Mesenchymal stem cell (in vitro differentiated cells and primary cell): ENCODE measurements at regions not wholly inside any gene's neighbourhood (a gene's known extent, or its start where the extent isn't known, plus 50 kb on each side); places are given as distances from the start of the nearest gene placed in this dataset.

Experiments used
- DNase-seq: peaks from one replicate; pipeline ENCODE4 v3.0.0-alpha.2; 2013
- H2AFZ ChIP-seq: one replicate; pipeline ENCODE4 v1.6.1; 2013; ENCODE audit warnings: low read depth, mild to moderate bottlenecking, control low read depth, inconsistent platforms, low read length, moderate library complexity
- H2AK5ac ChIP-seq: 2 replicates; pipeline ENCODE4 v1.6.1; 2013; ENCODE audit warnings: low read length, moderate library complexity, mild to moderate bottlenecking, inconsistent platforms; ENCODE audit not compliant: severe bottlenecking
- H2BK120ac ChIP-seq: one replicate; pipeline ENCODE4 v1.6.1; 2013; ENCODE audit warnings: low read depth, mild to moderate bottlenecking, inconsistent platforms, low read length, moderate library complexity
- H2BK12ac ChIP-seq, 2 experiments: one replicate each; pipeline ENCODE4 v1.6.1; 2013; ENCODE audit warnings: inconsistent platforms in 2 of 2, low read length in 2 of 2, mild to moderate bottlenecking in 2 of 2, moderate library complexity in 2 of 2, control low read depth in 1 of 2
- H2BK15ac ChIP-seq: one replicate; pipeline ENCODE4 v1.6.1; 2013; ENCODE audit warnings: mild to moderate bottlenecking, low read depth, inconsistent platforms; ENCODE audit not compliant: poor library complexity, severe bottlenecking
- H2BK5ac ChIP-seq: 2 replicates; pipeline ENCODE4 v1.6.1; 2013; ENCODE audit warnings: low read depth, mild to moderate bottlenecking, low read length, control low read depth, inconsistent platforms; ENCODE audit not compliant: poor library complexity, severe bottlenecking
- H3K14ac ChIP-seq, 2 experiments: one replicate each; pipeline ENCODE4 v1.6.1; 2013; ENCODE audit warnings: inconsistent platforms in 2 of 2, low read length in 2 of 2, control low read depth in 1 of 2, mild to moderate bottlenecking in 1 of 2, moderate library complexity in 1 of 2
- H3K18ac ChIP-seq, 2 experiments: one replicate each; pipeline ENCODE4 v1.6.1; 2013; ENCODE audit warnings: inconsistent platforms in 2 of 2, low read length in 2 of 2, control low read depth in 1 of 2, low read depth in 1 of 2, mild to moderate bottlenecking in 1 of 2
- H3K23ac ChIP-seq, 2 experiments: one replicate each; pipeline ENCODE4 v1.6.1; 2013; ENCODE audit warnings: inconsistent platforms in 2 of 2, low read length in 2 of 2, mild to moderate bottlenecking in 2 of 2, moderate library complexity in 2 of 2, control low read depth in 1 of 2
- H3K27ac ChIP-seq: 2 replicates; pipeline ENCODE4 v1.5.1; 2013; ENCODE audit warnings: mild to moderate bottlenecking, moderate library complexity, low read length, control low read depth, inconsistent platforms; ENCODE audit not compliant: poor library complexity, severe bottlenecking
- H3K27me3 ChIP-seq, 2 experiments: 2 replicates each; pipeline versions ENCODE4 v1.6.1 to v1.7.0; 2013; ENCODE audit warnings: low read length in 2 of 2, mild to moderate bottlenecking in 2 of 2, moderate library complexity in 2 of 2, control low read depth in 1 of 2, inconsistent platforms in 1 of 2; ENCODE audit not compliant: control insufficient read depth in 1 of 2, insufficient read depth in 1 of 2
- H3K36me3 ChIP-seq, 2 experiments: 2 replicates each; pipeline versions ENCODE4 v1.6.1 to v1.7.0; 2013; ENCODE audit warnings: low read length in 2 of 2, control low read depth in 1 of 2, inconsistent platforms in 1 of 2, low read depth in 1 of 2, mild to moderate bottlenecking in 1 of 2; ENCODE audit not compliant: insufficient read depth in 2 of 2, control insufficient read depth in 1 of 2
- H3K4ac ChIP-seq, 2 experiments: one replicate each; pipeline ENCODE4 v1.6.1; 2013; ENCODE audit warnings: inconsistent platforms in 2 of 2, low read length in 2 of 2, mild to moderate bottlenecking in 2 of 2, moderate library complexity in 2 of 2, control low read depth in 1 of 2, low read depth in 1 of 2
- H3K4me1 ChIP-seq: 2 replicates; pipeline ENCODE4 v1.6.1; 2013; ENCODE audit warnings: low read depth, low read length, control low read depth; ENCODE audit not compliant: control insufficient read depth, insufficient read depth
- H3K4me2 ChIP-seq: 2 replicates; pipeline ENCODE4 v1.6.1; 2013; ENCODE audit warnings: low read length, mild to moderate bottlenecking, inconsistent platforms; ENCODE audit not compliant: poor library complexity, severe bottlenecking
- H3K4me3 ChIP-seq, 2 experiments: 2 replicates each; pipeline versions ENCODE4 v1.5.1 to v1.7.0; 2013; ENCODE audit warnings: low read length in 2 of 2, mild to moderate bottlenecking in 2 of 2, control low read depth in 1 of 2, low read depth in 1 of 2; ENCODE audit not compliant: insufficient read depth in 1 of 2
- H3K79me1 ChIP-seq: replicated peaks from 2 replicates; pipeline ENCODE4 v1.6.1; 2013; ENCODE audit warnings: mild to moderate bottlenecking, control low read depth, low read length, inconsistent platforms; ENCODE audit not compliant: poor library complexity, severe bottlenecking
- H3K9ac ChIP-seq: 2 replicates; pipeline ENCODE4 v1.7.0; 2013; ENCODE audit warnings: mild to moderate bottlenecking, low read length, moderate library complexity
- H3K9me3 ChIP-seq: 2 replicates; pipeline ENCODE4 v1.7.0; 2013; ENCODE audit warnings: mild to moderate bottlenecking, low read length; ENCODE audit not compliant: control insufficient read depth
- H4K8ac ChIP-seq: one replicate; pipeline ENCODE4 v1.6.1; 2013; ENCODE audit warnings: inconsistent platforms, mild to moderate bottlenecking, low read length, moderate library complexity
- H4K91ac ChIP-seq: one replicate; pipeline ENCODE4 v1.6.1; 2013; ENCODE audit warnings: mild to moderate bottlenecking, low read length, inconsistent platforms
- WGBS: methylation state at CpG from one replicate; pipeline ENCODE4 v1.1.7; 2013; ENCODE audit warnings: mixed read lengths; 5-methylcytosine and 5-hydroxymethylcytosine counted together

DNA sequence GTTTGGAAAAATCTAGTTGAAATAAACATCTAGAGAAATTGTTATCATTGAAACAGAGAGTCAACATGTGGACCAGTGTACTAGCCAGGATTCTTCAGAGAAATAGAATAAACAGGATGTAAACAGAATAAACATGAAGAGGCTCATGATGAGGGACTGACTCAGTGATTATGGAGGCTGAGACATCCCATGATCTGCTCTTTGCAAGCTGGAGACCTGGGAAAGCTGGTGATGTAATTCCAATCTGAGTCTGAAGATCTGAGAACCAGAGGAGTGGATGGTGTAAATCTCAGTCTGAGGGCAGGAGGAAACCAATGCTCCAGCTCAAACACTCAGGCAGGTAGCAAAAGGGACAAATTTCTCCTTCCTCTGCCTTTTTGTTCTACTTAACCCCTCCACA, 62.9 kb upstream of the FAM180A start:
- Histone ChIP-seq H2AK5ac (no peak overlapping the region), H3K14ac (no peak overlapping the region), H4K8ac (no peak overlapping the region), H3K4ac (no peak overlapping the region), H3K9ac (no peak overlapping the region), H2BK12ac (peak overlapping the region in 1 of 2 experiments; percentile 66), H3K18ac (no peak overlapping the region), H3K23ac (no peak overlapping the region), H3K4me2 (no peak overlapping the region), H3K4me1 (no peaks in the 10 kb centered on the region), H3K9me3 (no peaks in the 10 kb centered on the region), H2BK120ac (no peak overlapping the region), H2BK5ac (no peak overlapping the region), H3K27ac (no peak overlapping the region), H3K4me3 (no peak overlapping the region), H4K91ac (no peak overlapping the region), H2AFZ (no peak overlapping the region), H3K27me3 (peaks cover 4 to 11% of the 10 kb centered on the region in 2 experiments), H3K79me1 (no peaks in the 10 kb centered on the region), H2BK15ac (no peak overlapping the region), H3K36me3 (no peaks in the 10 kb centered on the region)
- peak; percentile 96 for DNase-seq

DNA sequence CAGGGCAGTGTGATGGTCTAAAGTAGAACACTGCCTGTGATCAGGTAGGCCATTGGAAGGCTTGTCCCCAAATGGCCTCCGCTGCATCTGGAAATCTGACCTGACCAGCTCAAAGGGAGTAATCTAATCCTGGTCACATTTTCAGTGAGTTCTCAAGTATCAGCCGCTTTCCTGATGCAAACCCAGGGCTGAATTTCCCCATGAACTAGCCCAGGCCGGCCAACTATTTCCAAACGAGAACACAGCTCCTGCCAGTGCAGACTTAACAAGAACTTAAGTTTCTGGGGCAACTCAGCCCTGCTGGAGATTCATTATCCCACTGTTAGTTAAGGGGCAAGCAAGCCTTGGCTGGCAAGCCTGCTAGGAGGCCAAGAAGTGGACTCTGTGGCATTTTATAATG, 59.6 kb upstream of the FAM180A start:
- no peak for DNase-seq
- Histone ChIP-seq H2BK15ac (no peak overlapping the region), H4K8ac (no peak overlapping the region), H3K27me3 (peaks cover 0 to 6% of the 10 kb centered on the region in 2 experiments), H3K4ac (no peak overlapping the region), H3K9ac (no peak overlapping the region), H2BK12ac (peak overlapping the region in 1 of 2 experiments; percentile 37), H3K23ac (no peak overlapping the region), H3K4me1 (no peaks in the 10 kb centered on the region), H3K18ac (no peak overlapping the region), H2BK120ac (no peak overlapping the region), H4K91ac (peak overlapping the region; percentile 30), H3K27ac (no peak overlapping the region), H2BK5ac (no peak overlapping the region), H3K14ac (peak overlapping the region in 1 of 2 experiments; percentile 74), H3K79me1 (no peaks in the 10 kb centered on the region), H2AK5ac (no peak overlapping the region), H3K4me3 (no peak overlapping the region), H3K4me2 (no peak overlapping the region), H3K36me3 (no peaks in the 10 kb centered on the region), H3K9me3 (no peaks in the 10 kb centered on the region), H2AFZ (peak overlapping the region; percentile 51)
- WGBS = 98% methylated on average over 4 of the region's 4 CpGs

DNA sequence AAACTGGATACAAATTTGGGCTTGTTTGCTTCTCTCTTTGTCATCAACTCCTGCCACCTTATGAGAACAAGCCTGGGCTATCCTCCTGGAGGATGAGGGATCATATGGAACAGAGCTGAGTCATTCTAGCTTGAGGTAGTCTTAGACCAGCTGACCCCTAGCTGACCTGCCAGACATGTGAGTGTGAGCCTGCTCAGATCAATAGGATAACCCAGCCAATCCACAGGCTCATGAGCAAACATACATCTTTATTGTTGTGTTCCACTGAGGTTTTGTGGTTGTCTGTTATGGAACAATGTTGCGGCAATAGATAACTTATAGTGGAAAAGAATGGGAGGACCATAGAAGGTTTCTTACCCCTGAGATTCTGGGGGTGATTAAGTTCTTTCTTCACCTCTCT, 54.5 kb upstream of the FAM180A start:
- no peak overlapping the region for H3K27ac ChIP-seq
- 97% methylated on average over 1 of the region's 1 CpG for WGBS
- no peak overlapping the region for H3K18ac ChIP-seq
- no peak overlapping the region for H2BK15ac ChIP-seq
- no peak overlapping the region for H4K91ac ChIP-seq
- H3K9me3 ChIP-seq = no peaks in the 10 kb centered on the region
- no peak overlapping the region for H3K4ac ChIP-seq
- peak; percentile 11 for DNase-seq
- H3K4me2 ChIP-seq = no peak overlapping the region
- H3K23ac ChIP-seq = no peak overlapping the region
- H3K14ac ChIP-seq = no peak overlapping the region
- no peak overlapping the region for H3K9ac ChIP-seq
- H2BK12ac ChIP-seq = no peak overlapping the region
- H3K27me3 ChIP-seq = peaks cover 0 to 28% of the 10 kb centered on the region in 2 experiments
- H2AK5ac ChIP-seq = no peak overlapping the region
- H3K36me3 ChIP-seq = no peaks in the 10 kb centered on the region
- H3K79me1 ChIP-seq = no peaks in the 10 kb centered on the region
- H3K4me1 ChIP-seq = no peaks in the 10 kb centered on the region
- no peak overlapping the region for H2AFZ ChIP-seq
- no peak overlapping the region for H3K4me3 ChIP-seq
- H2BK120ac ChIP-seq = no peak overlapping the region
- H2BK5ac ChIP-seq = no peak overlapping the region
- H4K8ac ChIP-seq = no peak overlapping the region

DNA sequence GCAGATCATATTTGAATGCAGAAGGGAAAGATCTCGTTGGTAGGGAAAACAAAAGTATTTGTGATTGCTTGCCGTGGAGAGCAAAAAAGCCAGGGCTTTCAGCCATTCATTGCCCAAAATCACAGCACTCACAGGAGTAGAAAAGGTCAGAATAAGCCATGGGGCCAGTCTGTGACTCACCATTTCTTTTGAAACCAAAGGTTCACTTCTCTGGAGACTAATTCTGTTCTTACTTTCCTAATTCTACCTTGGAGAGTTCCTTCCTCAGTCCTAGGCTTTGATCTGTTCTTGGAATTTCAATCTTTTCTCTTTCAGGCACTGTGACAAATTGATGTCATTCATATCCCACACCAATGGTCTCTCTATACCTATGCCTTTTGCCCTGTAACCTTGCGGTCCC, 54.1 kb upstream of the FAM180A start:
- 88% methylated on average over 3 of the region's 3 CpGs for WGBS

More for the DNA sequence above, 54.1 kb upstream of the FAM180A start:
- H3K4me3 ChIP-seq = no peak overlapping the region
- no peak overlapping the region for H4K8ac ChIP-seq
- H4K91ac ChIP-seq = no peak overlapping the region
- H3K23ac ChIP-seq = no peak overlapping the region
- no peak overlapping the region for H2BK120ac ChIP-seq
- no peak overlapping the region for H3K14ac ChIP-seq
- H2BK12ac ChIP-seq = no peak overlapping the region
- no peak overlapping the region for H2AK5ac ChIP-seq
- H3K4me2 ChIP-seq = no peak overlapping the region
- peak; percentile 23 for DNase-seq
- no peak overlapping the region for H2AFZ ChIP-seq
- H3K27ac ChIP-seq = no peak overlapping the region
- no peaks in the 10 kb centered on the region for H3K4me1 ChIP-seq
- peaks cover 0 to 29% of the 10 kb centered on the region in 2 experiments for H3K27me3 ChIP-seq
- no peak overlapping the region for H3K9ac ChIP-seq
- H3K18ac ChIP-seq = no peak overlapping the region
- H3K79me1 ChIP-seq = no peaks in the 10 kb centered on the region
- no peaks in the 10 kb centered on the region for H3K36me3 ChIP-seq
- H3K4ac ChIP-seq = no peak overlapping the region
- no peaks in the 10 kb centered on the region for H3K9me3 ChIP-seq
- no peak overlapping the region for H2BK5ac ChIP-seq
- no peak overlapping the region for H2BK15ac ChIP-seq
